Karpas-422 (cell line): ENCODE measurements at regions not wholly inside any gene's neighbourhood (a gene's known extent, or its start where the extent isn't known, plus 50 kb on each side); places are given as distances from the start of the nearest gene placed in this dataset.
A peak's percentile ranks its signal among the peaks of the same experiment; 100 is the strongest.
"Not testable (repeated sequence)": the region's sequence is repeated elsewhere in the genome, so short reads cannot be mapped to it uniquely, and the experiment has no call there.

Experiments used
- DNase-seq: peaks from one replicate; pipeline ENCODE4 v3.0.0-alpha.2; 2015
- H2AFZ ChIP-seq: fragments of 200-600 bp; sonication (generic); 2 replicates; pipeline ENCODE4 v1.6.1; 2014; ENCODE audit warnings: antibody characterized with exemption, low read length, mixed read lengths
- H3K27ac ChIP-seq: fragments of 200-600 bp; sonication (generic); 2 replicates; pipeline ENCODE4 v1.5.1; 2014; ENCODE audit warnings: mild to moderate bottlenecking, low read length, moderate library complexity
- H3K27me3 ChIP-seq: fragments of 200-600 bp; sonication (generic); 2 replicates; pipeline ENCODE4 v1.6.1; 2014; ENCODE audit warnings: low read length, mixed read lengths
- H3K36me3 ChIP-seq: fragments of 200-600 bp; sonication (generic); 2 replicates; pipeline ENCODE4 v1.6.1; 2014; ENCODE audit warnings: low read length, mixed read lengths; ENCODE audit not compliant: insufficient read depth
- H3K4me1 ChIP-seq: fragments of 200-600 bp; sonication (generic); 2 replicates; pipeline ENCODE4 v1.6.1; 2014; ENCODE audit warnings: mild to moderate bottlenecking, low read length, mixed read lengths
- H3K4me2 ChIP-seq: fragments of 200-600 bp; sonication (generic); 2 replicates; pipeline ENCODE4 v1.6.1; 2014; ENCODE audit warnings: low read length, low read depth, mild to moderate bottlenecking; ENCODE audit not compliant: poor library complexity, severe bottlenecking
- H3K4me3 ChIP-seq: fragments of 200-600 bp; sonication (generic); 2 replicates; pipeline ENCODE4 v1.5.1; 2014; ENCODE audit warnings: mild to moderate bottlenecking, antibody characterized with exemption, low read length, mixed read lengths
- H3K79me2 ChIP-seq: fragments of 200-600 bp; sonication (generic); 2 replicates; pipeline ENCODE4 v1.6.1; 2014; ENCODE audit warnings: mild to moderate bottlenecking, low read length, mixed read lengths
- H3K9ac ChIP-seq: fragments of 200-600 bp; sonication (generic); 2 replicates; pipeline ENCODE4 v1.6.0; 2014; ENCODE audit warnings: low read length
- H3K9me2 ChIP-seq: fragments of 200-600 bp; sonication (generic), shearing (Covaris generic); replicated peaks from 2 replicates; pipeline ENCODE4 v1.6.0; 2014; ENCODE audit warnings: mild to moderate bottlenecking, low read length, moderate library complexity; ENCODE audit not compliant: insufficient read depth
- H3K9me3 ChIP-seq: fragments of 300-700, 200-600 bp; sonication (generic); 2 replicates; pipeline ENCODE4 v1.6.1; 2014; ENCODE audit warnings: low read length, mixed read lengths
- H4K20me1 ChIP-seq: fragments of 200-600 bp; sonication (generic); 2 replicates; pipeline ENCODE4 v1.6.1; 2014; ENCODE audit warnings: mild to moderate bottlenecking, antibody characterized with exemption, low read length, low read depth; ENCODE audit not compliant: insufficient read depth

- H3K36me3 ChIP-seq: not testable (repeated sequence)
Observed at GRCh38 chr14:52144099-52144498, 75.2 kb upstream of the NID2 start.

DNA sequence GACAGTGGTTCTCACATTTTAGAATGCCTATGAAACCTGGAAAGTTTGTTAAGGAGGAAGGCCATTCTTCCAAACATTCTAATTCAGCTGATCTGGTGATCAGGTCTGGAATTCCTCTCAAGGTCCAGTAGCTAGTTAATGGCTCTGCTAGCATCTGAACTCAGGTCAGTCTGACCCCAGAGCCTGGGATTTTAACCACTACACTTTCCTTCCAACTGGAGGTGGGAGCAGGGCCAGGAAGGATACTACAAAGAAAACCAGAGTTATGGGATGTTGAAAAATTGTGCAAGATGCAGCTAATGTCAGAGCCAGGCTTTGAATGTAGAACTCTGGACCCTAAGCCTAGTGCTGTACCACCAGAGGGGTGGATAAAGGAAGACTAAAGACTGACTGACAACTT, 73.6 kb upstream of the NID2 start:
- no peaks in the 10 kb centered on the region for H3K27me3 ChIP-seq
- no peak overlapping the region for H2AFZ ChIP-seq
- no peak for DNase-seq
- no peak overlapping the region for H3K9ac ChIP-seq
- H3K79me2 ChIP-seq: no peaks in the 10 kb centered on the region
- H3K4me1 ChIP-seq: no peaks in the 10 kb centered on the region
- no peaks in the 10 kb centered on the region; the same call in 1 of the 2 replicates for H3K9me2 ChIP-seq
- no peak overlapping the region for H3K4me2 ChIP-seq
- no peaks in the 10 kb centered on the region for H3K9me3 ChIP-seq
- no peak overlapping the region for H3K4me3 ChIP-seq
- H4K20me1 ChIP-seq: no peaks in the 10 kb centered on the region
- no peak overlapping the region for H3K27ac ChIP-seq
- H3K36me3 ChIP-seq: no peaks in the 10 kb centered on the region

More at GRCh38 chr14:52144099-52144498, 75.2 kb upstream of the NID2 start:
- H3K79me2 ChIP-seq, H3K4me1 ChIP-seq, H3K9me3 ChIP-seq, H4K20me1 ChIP-seq, DNase-seq, H3K27ac ChIP-seq, H3K9me2 ChIP-seq, H3K4me3 ChIP-seq, H3K4me2 ChIP-seq, H2AFZ ChIP-seq, H3K27me3 ChIP-seq, H3K9ac ChIP-seq: not testable (repeated sequence)

- Histone ChIP-seq H3K27ac (no peak overlapping the region), H3K9ac (no peak overlapping the region), H3K4me1 (no peaks in the 10 kb centered on the region), H3K9me2 (no peaks in the 10 kb centered on the region), H3K9me3 (no peaks in the 10 kb centered on the region), H3K4me2 (no peak overlapping the region), H3K36me3 (no peaks in the 10 kb centered on the region), H3K27me3 (no peaks in the 10 kb centered on the region), H4K20me1 (no peaks in the 10 kb centered on the region), H3K79me2 (no peaks in the 10 kb centered on the region), H3K4me3 (no peak overlapping the region), H2AFZ (no peak overlapping the region)
- DNase-seq: peak; percentile 80
Observed at GRCh38 chr14:52131640-52132320, 62.9 kb upstream of the NID2 start.

DNA sequence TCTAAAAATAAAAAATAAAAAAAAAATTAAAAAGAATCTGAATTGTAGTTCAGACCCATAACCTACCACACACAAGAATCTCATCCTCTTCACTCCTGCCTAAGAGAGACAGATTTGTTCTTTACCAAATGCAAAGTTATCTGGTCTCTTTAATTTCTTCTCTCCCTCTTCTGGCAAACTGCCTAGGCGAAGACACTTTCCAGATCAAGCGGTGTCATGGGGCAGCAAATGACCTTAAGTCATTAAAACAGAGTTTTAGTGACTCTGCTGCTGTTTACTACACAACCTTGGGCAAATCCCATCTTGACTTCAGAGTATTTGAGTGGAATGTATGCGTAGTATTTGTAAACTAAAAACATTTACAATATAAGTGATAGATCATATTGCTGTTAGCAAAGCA, 60.9 kb upstream of the NID2 start:
- Histone ChIP-seq H4K20me1 (no peaks in the 10 kb centered on the region), H3K79me2 (no peaks in the 10 kb centered on the region), H3K4me2 (no peak overlapping the region), H3K9me2 (no peaks in the 10 kb centered on the region), H3K9me3 (no peaks in the 10 kb centered on the region), H3K4me3 (no peak overlapping the region), H3K9ac (no peak overlapping the region), H3K36me3 (no peaks in the 10 kb centered on the region), H3K27me3 (no peaks in the 10 kb centered on the region), H3K27ac (no peak overlapping the region), H2AFZ (no peak overlapping the region), H3K4me1 (0 out of 2 replicates have a peak, but pooled peaks cover 2% of the 10 kb centered on the region)
- DNase-seq: no peak

- Histone ChIP-seq H3K27me3 (no peaks in the 10 kb centered on the region), H3K4me1 (0 out of 2 replicates have a peak, but pooled peaks cover 2% of the 10 kb centered on the region), H4K20me1 (no peaks in the 10 kb centered on the region), H3K27ac (no peak overlapping the region), H3K4me3 (no peak overlapping the region), H3K36me3 (no peaks in the 10 kb centered on the region), H2AFZ (no peak overlapping the region), H3K79me2 (no peaks in the 10 kb centered on the region), H3K4me2 (no peak overlapping the region), H3K9ac (no peak overlapping the region), H3K9me3 (no peaks in the 10 kb centered on the region), H3K9me2 (no peaks in the 10 kb centered on the region)
- no peak for DNase-seq
Observed at GRCh38 chr14:52125885-52126284, 57.0 kb upstream of the NID2 start.

GRCh38 chr14:52124791-52125684, 56.2 kb upstream of the NID2 start:
- Histone ChIP-seq H3K36me3 (no peaks in the 10 kb centered on the region), H3K9ac (no peak overlapping the region), H4K20me1 (no peaks in the 10 kb centered on the region), H3K9me3 (no peaks in the 10 kb centered on the region), H3K4me3 (no peak overlapping the region), H3K79me2 (no peaks in the 10 kb centered on the region), H3K27me3 (no peaks in the 10 kb centered on the region), H2AFZ (no peak overlapping the region), H3K27ac (no peak overlapping the region), H3K9me2 (no peaks in the 10 kb centered on the region), H3K4me2 (no peak overlapping the region), H3K4me1 (0 out of 2 replicates have a peak, but pooled peaks cover 2% of the 10 kb centered on the region)
- DNase-seq: peak; percentile 43

DNA sequence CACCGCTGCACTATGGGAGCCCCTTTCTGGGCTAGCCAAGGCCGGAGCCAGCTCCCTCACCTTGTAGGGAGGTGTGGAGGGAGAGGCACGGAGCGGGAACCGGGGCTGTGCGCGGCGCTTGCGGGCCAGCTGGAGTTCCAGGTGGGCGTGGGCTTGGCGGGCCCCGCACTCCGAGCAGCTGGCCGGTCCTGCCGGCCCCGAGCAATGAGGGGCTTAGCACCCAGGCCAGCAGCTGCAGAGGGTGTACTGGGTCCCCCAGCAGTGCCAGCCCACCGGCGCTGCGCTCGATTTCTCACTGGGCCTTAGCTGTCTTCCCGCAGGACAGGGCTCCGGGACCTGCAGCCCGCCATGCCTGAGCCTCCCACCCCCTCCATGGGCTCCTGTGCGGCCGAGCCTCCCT, 53.3 kb upstream of the NID2 start:
- not testable (repeated sequence) for H3K9me3 ChIP-seq, H3K9ac ChIP-seq, H3K79me2 ChIP-seq

DNA sequence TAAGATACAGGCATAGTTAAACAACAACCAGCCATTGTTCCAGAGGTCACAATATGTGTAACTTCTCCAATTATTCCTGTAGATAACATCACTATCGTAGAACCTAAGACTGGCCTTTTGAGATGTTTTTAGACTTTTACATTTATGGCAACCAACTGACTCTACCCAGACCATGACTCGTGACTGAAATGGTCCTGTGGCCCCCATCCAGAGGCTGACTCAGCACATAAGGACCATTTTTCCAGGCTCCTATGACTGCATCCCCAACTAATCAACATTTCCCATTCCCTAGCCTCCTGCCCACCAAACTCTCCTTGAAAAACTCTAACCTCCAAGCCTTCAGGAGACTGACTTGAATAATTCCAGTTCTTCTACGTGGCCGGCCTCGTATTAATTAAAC, 52.6 kb upstream of the NID2 start:
- no peaks in the 10 kb centered on the region for H3K9me2 ChIP-seq

More for the DNA sequence above, 53.3 kb upstream of the NID2 start:
- not testable (repeated sequence) for H2AFZ ChIP-seq, H3K36me3 ChIP-seq, H3K4me1 ChIP-seq, H3K27me3 ChIP-seq, H4K20me1 ChIP-seq, H3K27ac ChIP-seq, H3K9me2 ChIP-seq, H3K4me2 ChIP-seq, DNase-seq, H3K4me3 ChIP-seq

More for the DNA sequence above, 52.6 kb upstream of the NID2 start:
- H3K4me3 ChIP-seq: no peak overlapping the region
- H4K20me1 ChIP-seq: no peaks in the 10 kb centered on the region
- no peaks in the 10 kb centered on the region for H3K27me3 ChIP-seq
- DNase-seq: no peak
- H3K4me2 ChIP-seq: no peak overlapping the region
- no peaks in the 10 kb centered on the region for H3K79me2 ChIP-seq
- H3K4me1 ChIP-seq: 0 out of 2 replicates have a peak, but pooled peaks cover 2% of the 10 kb centered on the region
- no peak overlapping the region for H3K9ac ChIP-seq
- no peak overlapping the region for H2AFZ ChIP-seq
- H3K9me3 ChIP-seq: no peaks in the 10 kb centered on the region
- H3K36me3 ChIP-seq: no peaks in the 10 kb centered on the region
- H3K27ac ChIP-seq: no peak overlapping the region
